22Rv1 (cell line): ENCODE measurements at regions not wholly inside any gene's neighbourhood (a gene's known extent, or its start where the extent isn't known, plus 50 kb on each side); places are given as distances from the start of the nearest gene placed in this dataset.

Source experiments
- H3K27ac ChIP-seq: fragments of 450-650 bp; 2 replicates; pipeline ENCODE4 v1.5.1; 2017
- CTCF ChIP-seq: fragments of 450-650 bp; IDR thresholded peaks from 2 replicates; pipeline ENCODE4 v1.5.1; 2017; ENCODE audit warnings: mild to moderate bottlenecking
- ZFX ChIP-seq: fragments of 450-650 bp; IDR thresholded peaks from 2 replicates; pipeline ENCODE4 v1.6.1; 2017; ENCODE audit warnings: antibody characterized with exemption, borderline replicate concordance

- no peak for TF ChIP-seq ZFX
- TF ChIP-seq CTCF = no peak
- H3K27ac ChIP-seq = no peak overlapping the region
Observed at GRCh38 chr3:95351158-95351557, 1288.3 kb downstream of the NSUN3 start.

- TF ChIP-seq ZFX (no peak), CTCF (no peak)
Observed at GRCh38 chr3:95352471-95352870, 1289.6 kb downstream of the NSUN3 start.

GRCh38 chr3:95354489-95354888 is 1291.6 kb downstream of the NSUN3 start:
- TF ChIP-seq CTCF (no peak), ZFX (no peak)
- H3K27ac ChIP-seq = no peak overlapping the region

More at GRCh38 chr3:95352471-95352870, 1289.6 kb downstream of the NSUN3 start:
- H3K27ac ChIP-seq = no peak overlapping the region

GRCh38 chr3:95356764-95357501 is 1294.1 kb downstream of the NSUN3 start:
- no peak overlapping the region for H3K27ac ChIP-seq
- no peak for TF ChIP-seq CTCF
- TF ChIP-seq ZFX = no peak

GRCh38 chr3:95387242-95388021 is 1324.6 kb downstream of the NSUN3 start:
- H3K27ac ChIP-seq = no peak overlapping the region
- TF ChIP-seq ZFX (no peak), CTCF (no peak)

- H3K27ac ChIP-seq = no peak overlapping the region
Observed at GRCh38 chr3:95389725-95390313, 1327.0 kb downstream of the NSUN3 start.

More at GRCh38 chr3:95389725-95390313, 1327.0 kb downstream of the NSUN3 start:
- TF ChIP-seq CTCF = no peak
